GM19238 (cell line): ENCODE measurements at regions not wholly inside any gene's neighbourhood (a gene's known extent, or its start where the extent isn't known, plus 50 kb on each side); places are given as distances from the start of the nearest gene placed in this dataset.

Experiments
- DNase-seq: peaks from one replicate; pipeline ENCODE4 v3.0.0; 2011; ENCODE audit warnings: low spot score; ENCODE audit not compliant: insufficient read length

DNA sequence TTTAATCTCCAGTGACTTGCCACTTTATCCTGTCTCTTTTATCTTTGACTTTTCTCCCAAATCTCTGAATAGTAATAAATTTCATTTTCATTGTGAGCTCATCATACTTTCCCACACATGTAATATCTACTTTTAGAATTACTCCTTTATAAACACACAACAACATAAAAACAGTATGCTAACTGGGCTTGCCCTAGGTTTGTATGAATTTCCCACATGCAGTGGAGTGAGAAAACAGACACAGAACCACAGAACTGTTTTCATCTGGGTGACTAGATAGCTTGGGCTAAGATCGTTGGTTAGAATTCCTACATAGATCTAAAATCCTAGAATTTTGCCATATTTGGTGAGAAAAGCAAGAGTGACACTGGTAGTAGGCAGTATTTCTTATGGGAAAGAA is 409.5 kb downstream of the SPRY1 start:
- DNase-seq: no peak

DNA sequence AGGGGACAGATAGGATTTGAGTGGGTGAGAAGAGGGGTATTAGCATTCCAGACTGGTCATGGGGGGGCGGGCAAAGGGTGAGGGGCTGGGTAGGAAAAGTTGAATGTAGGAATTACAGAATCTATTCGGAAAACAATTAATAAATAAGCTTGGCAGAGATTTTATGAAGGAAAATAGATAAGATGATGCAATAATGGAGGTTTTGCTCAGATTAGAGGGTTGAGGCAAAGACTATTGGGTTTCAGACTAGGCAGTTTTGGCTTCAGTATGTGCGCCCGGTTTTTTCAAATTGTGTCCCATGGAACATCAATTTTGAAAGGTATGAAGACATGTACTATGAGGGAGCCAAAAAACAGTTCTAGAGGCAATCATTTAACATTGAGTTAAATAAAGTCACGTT is 410.6 kb downstream of the SPRY1 start:
- no peak for DNase-seq

DNA sequence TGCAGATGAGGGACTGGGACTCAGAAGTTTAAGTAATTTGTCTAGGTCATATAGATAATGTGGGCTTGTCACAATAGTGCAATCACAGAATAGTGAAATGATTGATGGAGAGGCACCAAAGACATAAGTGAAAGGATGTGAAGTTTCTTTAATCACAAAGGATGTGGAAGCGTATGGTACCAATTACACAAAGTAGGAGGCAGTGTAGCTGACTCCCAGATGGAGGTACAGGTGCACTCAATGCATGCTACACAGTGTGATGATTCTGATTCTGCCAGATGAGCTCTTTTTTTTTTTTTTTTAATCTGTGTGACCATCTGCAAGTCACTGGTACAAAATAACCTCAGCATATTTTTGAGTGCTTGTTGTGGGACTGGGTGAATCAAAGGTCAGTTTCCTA is 411.3 kb downstream of the SPRY1 start:
- no peak for DNase-seq

DNA sequence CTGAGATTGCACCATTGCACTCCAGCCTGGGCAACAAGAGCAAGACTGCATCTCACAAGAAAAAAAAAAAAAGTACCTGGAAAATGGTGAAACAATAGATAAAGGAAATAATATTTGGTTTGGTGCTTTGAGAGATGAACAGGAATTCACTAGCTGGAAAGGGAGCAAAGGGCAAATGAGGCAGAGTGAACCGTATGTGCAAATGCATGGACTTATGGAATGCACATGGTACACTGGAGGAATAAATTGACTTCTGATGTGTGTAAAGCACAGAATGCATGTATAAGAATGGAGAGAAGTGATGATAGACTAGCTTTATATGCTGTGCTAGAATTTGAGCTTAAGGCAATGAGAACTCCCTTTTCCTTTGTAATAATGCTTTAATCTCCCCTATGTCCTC is 413.3 kb downstream of the SPRY1 start:
- DNase-seq: no peak

DNA sequence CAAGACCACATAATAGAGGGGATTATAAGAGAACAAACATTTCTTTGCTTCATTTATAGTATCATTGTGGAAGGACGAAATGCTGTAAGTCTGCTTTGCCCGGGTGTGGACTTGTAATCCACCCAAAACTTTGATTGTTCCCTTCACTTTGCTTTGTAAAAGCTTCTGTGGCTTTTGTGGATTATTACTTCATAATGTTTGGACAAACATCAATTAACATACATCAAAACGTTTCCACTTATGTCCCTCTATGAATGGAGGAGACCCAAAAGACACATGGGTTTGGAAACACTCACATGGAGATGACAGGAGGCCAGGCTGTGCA is 415.4 kb downstream of the SPRY1 start:
- no peak for DNase-seq

DNA sequence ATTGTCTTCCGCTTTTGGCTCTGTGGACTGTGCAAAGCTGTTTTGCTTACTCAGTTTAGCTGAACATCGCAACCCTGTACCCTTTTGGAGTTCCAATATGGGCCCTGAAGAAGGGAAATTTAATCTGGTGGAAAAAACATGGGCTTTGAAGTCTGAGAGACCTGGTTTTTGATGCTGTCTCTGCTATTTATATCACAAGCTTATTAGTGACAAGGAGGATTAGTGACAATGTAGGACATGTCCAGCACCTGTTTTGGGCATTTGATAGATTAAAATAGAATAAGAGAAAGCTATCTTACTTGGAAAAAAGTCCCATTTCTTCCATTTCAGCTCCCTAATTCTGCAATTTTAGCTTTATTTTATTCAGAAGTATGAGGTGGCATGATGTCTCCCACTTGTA is 417.3 kb downstream of the SPRY1 start:
- no peak for DNase-seq

DNA sequence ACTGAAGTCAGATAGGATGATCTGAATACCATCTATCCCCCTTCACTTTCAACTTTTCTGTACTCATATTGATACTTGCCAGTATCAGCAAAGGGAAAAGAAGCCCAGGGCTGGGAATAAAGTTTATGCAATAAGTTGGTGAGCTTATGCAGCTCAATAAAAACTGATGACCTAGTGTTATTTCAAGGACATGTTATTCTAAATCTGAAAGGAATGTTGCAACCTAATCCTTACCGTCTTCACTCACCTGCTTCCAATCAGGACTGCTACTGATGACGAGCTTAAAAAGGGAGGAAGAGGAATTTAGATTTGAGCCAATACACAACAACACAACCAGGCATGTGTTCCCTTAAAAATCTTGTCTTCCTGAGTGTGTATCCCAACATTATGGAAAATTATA is 419.9 kb downstream of the SPRY1 start:
- DNase-seq: no peak

DNA sequence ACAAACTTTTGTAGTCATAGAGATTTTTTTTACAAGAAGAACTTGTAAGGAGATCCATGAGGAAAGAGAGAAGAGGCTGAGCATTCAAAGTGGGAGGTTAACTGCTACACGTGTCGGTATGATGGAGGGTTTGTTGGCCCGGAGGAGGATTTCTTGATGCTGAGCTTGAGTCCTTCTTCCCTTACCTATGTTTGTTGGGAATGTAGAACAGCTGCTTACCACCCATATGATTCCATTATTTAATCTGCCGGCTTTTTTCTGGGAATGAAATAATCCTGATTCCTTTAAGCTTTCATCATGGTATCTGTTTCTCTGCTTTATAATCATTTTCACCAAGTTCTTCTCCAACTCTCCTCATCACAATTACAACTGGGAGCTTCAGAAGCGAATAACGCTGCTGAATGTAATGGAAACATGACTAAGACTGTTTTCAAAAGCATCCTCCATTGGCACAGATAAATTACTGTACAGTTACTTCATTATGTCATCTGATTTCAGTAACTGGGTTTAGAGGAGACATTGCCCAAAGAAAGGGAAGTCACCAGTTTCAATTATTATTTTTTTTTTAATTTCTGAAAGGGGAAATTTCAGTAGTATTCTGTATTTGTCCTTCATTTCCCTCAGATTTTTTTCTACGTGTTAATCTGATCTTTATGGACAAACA is 420.6 kb downstream of the SPRY1 start:
- no peak for DNase-seq

DNA sequence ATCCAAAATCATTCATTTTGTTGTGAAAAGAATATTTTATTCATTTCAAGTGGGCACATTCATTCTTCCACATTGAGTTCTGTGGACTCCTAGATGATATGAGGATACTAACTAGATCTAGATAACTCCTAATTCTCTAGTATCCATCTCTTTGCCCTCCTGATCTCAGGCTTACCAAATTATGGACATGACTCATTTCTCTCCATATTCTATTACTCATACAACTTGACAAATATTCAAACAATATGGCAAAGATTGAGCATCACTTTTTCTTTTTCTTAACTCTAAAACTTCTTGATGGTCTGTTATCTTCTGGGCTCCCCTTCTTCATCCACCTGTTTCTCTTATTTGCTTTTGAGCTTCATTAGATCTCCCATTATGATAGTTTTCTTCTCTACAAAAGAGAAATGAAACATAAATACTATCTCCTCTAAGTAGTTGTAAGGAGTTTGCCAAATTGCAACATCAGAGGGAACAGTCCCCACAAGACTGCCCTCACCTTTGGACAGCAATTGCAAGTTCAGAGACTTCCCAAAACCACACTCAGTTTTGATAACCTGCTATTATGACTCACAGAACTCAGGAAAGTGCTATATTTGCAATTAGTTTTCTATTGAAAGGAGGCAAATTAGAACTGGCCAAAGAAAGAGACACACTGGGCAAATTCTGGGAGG is 422.9 kb downstream of the SPRY1 start:
- DNase-seq: no peak

DNA sequence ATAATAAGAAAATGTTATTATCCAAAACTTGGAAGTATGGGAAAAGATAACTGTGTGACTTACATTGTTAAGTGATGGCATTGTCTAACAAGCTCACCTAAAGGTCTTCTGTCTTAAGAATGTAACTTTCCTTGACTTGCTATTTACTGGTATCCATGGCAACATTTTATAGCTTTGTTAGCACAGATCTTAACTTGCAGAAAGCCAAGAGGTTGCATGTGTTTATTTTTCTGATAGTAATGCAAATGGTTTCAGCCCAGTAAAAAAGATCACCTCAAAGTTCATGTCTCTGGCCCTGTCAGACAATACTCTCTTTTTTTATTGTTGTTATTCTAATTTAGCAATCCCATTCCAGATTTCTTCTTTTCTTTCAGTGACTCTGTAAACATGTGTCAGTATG is 425.3 kb downstream of the SPRY1 start:
- DNase-seq: no peak

DNA sequence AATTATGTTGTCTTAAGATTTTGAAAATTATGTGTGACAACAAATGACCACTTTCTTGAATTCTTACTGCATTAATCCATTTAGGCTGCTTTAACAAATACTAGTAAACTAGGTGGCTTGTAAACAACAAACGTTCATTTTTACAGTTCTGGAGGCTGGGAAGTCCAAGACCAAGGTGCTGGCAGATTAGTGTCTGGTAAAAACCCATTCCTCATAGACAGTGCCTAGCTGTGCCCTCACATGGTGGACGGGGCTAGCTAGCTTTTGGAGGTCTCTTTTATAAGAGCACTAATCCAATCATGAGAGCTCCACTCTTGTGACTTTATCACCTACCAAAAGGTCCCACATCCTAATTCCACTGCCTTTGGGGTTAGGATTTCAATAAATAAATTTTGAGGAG is 425.8 kb downstream of the SPRY1 start:
- no peak for DNase-seq

DNA sequence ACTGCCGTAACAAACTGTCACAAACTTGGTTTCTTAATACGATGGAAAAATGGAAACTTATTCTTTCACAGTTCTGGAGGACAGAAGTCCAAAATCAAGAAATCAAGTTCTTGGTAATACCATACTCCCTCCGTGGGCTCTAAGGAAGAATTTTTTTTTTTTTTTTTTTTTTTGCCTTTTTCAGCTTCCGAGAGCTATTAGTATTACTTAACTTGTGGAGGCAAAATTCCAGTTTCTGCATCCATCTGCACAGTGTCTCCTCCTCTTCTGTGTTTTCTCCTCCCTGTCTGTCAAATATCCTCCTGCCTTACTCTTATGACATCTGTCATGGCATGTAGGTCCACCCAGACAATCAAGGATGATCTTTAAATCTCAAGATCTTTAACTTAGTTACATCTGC is 426.6 kb downstream of the SPRY1 start:
- DNase-seq: no peak

DNA sequence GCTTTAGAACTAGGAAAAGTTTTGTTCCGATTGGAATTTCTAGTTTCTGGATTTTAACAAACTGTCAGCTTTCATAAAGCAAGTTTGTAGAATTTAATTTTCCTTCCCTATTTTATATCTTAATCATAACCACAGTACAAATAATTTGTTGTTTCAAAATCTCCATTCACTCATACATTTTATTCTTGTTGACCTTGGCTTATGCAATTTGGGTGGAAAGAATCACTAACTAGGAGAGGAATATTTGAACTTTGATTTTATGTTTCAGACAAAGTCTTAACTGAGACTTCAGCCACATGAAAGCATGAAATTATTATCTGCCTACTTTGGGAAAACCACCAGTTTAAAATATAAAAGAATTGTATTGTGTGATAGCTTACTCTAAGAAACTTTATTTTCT is 427.9 kb downstream of the SPRY1 start:
- DNase-seq: no peak

DNA sequence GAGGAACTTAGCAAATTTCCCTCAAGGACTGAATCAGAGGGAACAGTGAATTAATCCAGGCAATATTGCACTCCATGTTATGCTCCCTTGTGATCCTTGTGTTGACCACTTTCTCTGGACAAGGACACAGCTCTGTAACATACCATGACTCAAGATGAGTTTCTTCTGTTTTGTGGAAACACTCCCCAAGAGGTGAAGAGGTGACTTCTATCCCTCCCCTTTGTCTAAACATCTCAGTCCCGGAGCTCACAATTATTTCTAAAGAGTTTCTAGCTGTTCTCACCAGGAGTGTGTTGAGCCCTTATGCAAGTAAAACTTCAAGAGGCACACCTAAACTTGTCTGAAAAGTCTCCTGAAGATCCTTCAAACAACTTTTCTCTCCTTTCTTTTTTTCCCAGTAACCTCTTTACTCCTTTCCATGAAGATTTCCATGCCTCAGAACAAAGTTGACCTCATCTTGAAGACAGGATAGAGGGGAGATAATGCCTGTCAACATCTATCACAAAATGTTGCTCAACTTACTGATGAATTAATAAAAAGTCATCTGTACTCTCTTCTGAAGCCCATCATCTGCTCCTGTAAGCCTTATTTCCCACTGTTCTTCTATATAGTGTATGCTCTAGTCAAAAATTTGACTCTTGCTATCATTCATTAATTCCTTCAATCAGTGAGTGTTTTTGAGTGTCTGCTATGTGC is 429.1 kb downstream of the SPRY1 start:
- DNase-seq: no peak

DNA sequence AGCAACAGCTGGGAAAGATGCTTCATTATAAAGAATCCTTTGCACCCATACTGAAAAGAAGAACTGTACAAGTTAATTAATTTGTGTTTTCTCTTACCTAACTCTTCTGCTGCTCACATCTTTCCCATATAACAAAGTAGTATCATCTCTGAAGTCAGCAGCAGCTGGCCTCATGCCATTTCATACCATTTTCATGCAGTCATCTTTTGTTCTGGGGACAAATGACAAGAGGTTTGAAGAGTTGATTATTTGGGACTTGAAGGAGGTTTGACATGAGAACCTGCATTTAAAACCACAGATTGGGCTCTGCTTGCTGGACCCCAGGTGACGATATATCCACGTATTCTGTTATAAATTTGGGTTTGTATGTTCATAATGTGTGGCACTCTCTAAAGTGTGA is 430.3 kb downstream of the SPRY1 start:
- DNase-seq: no peak

DNA sequence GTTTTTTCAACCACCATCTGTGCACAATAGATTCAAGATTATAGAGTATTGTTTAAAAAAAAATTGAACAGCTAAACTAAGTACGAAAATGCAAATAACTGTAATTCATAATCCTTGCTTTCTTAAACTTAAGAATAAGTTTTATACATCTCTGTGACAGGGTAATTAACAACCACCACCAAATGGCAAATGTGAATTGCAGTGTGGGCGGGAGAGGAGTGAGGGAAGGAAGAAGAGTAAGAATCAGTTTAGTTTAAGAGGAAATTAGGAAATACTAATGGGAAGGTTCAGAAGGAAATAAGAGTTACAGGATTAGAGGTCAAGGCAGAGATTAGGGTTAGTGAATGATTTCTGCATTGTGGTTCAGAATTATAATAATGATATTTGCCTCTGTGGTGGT is 430.9 kb downstream of the SPRY1 start:
- DNase-seq: no peak

DNA sequence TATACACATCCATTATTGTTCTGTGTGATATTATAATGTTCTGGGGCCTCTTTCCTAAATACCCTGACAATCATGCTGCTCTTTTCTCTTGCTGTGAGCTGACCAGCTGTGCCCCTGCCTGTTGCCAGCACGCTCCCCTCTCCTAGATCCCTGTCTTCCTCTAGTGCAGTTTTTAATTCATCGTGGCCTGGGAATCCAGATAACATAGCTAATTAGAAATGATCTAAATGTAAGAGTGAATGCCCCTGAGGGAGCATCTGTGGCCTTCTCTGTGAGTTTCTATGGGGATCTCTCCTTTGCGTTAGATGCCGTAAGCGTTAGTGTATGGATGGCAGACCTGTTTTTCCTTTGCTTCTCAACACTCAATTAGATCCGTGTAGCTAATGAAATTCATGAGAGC is 434.3 kb downstream of the SPRY1 start:
- no peak for DNase-seq

DNA sequence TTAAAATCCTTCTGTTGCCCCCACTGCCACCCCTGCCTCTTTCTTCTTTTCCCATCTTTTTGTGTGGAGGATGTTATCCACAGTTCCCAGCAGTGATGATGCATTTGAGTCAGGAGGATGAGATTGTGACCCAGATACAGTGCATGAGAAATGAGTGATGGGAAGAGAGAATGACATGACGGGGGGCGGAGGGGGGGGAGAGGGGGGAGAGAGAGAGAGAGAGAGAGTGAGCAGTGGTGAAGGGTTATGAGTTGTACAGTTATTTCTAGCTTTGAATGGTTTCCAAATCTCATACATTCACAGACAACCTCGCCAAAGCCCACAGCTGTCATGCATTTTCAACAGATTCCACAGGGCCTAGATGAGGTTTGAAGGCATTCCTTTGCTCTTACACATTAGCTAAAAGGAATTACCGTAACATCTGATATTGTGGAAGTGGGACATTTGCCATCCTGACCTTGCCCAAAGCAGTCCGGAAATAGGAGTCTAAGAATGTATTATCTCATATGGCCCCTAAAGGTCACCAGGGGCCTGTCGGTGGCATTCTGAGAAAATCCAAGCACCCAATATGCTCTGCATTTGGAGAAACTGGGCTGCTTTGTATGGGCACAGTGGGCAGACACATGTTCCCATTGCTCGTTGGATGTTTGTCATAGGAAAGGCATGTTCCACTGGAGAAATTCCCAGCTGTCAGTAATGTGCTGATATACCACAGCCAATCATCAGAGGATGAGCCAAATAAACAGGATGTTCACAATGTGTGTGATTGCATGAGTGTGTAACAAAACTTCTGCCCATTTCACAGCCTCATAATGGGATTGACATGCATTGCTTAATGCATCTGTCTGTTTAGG is 435.8 kb downstream of the SPRY1 start:
- no peak for DNase-seq

DNA sequence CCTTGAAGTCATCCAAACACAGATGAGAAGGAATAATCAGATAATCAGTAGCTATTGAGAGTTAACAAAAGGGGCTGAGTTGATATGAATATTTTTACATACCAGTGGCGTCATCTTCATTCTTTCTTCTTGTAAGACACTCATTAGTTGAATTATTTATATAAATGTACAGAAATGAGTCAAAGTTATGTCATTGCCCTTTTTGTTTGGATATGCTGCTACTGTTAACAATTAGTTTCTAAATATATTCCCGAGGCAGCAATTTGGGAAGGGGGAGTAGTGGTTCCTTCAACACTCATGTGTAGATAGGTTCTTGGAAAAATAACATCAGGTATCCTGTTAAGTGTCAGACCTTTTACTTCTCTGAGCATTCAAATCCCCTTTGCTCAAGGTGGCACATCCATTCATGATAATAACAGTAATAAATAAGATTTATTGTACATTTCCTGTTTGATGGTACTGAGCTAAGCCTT is 436.6 kb downstream of the SPRY1 start:
- no peak for DNase-seq

DNA sequence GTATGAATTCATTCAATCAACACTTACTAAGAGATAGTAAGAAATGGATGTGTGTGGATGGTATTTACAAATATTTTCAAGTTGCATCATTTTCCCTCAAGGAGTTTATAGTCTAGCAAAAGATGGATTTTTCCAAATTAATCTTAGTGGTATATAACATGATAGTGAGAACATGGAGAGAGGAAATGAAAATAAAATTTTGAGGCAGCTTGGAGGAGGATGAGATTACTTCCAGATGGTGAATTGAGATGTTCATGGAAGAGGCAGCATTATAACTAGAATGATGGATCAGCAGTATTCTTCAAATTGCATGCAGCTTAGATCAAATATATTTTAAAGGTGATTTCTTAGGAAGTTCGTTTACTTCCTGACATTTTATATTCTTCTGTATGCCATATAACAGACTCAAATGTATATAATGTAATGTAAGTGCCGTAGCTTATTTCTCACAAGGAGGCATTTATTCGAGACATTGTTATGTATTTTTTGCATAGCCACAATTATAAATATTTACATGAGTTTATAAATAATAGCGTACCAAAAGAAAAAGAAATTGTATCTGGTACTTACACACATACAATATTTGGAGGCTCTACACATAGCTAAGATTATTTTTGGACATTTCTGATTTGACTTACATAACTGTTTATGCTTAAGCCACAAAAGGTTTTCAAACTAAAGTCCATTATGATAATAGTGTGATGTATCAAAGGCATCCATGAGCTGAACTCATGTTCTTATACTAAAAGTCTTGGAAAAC is 439.4 kb downstream of the SPRY1 start:
- DNase-seq: no peak

DNA sequence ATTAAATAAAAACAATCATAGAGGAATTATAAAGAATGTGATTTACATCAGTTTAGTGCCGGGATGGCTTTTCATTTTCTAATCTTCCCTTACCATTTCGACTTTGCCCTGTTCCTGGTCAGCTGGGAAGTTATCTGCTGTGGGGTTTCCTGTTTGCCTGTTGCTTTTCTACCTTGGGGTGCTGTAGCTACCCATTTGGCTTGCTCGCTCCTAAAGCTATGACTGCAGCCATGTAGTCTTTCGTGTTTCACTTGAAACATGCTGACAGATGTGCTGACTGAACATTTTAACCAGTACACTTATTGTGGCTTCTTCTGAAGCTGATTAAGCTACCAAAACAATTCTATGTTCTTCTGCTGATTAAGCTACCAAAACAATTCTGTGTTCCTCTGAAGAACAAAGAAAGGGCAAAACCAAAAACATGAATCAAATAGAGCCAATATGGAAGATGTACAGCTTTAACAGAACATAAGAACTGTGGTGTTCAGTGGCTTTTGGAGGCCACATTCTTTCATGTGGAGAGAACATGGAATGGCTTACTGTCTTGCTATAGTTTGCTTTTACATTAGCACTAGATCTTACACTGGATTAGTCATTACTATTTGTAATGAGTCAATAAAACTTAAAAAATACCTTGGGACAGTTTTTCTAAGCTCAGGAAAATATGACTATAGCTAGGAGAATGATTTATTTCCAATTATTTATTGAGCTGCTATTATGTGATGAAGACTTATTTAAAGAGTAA is 440.4 kb downstream of the SPRY1 start:
- no peak for DNase-seq
